ENCODE measurements at regions not wholly inside any gene's neighbourhood (a gene's known extent, or its start where the extent isn't known, plus 50 kb on each side); places are given as distances from the start of the nearest gene placed in this dataset.

GRCh38 chr6:111987295-111987694, 66.6 kb upstream of the CCN6 start:
- H3K4me1 ChIP-seq, result peaks cover 11% of the 10 kb centered on the region; the same call in 1 of the 2 replicates
- no peaks in the 10 kb centered on the region for H3K36me3 ChIP-seq
- no peak for DNase-seq
- H3K27ac ChIP-seq, result no peak overlapping the region
- no peaks in the 10 kb centered on the region for H3K27me3 ChIP-seq
- H3K4me3 ChIP-seq, result no peak overlapping the region
- H3K9me3 ChIP-seq (replicated peaks), result no peaks in the 10 kb centered on the region

DNA sequence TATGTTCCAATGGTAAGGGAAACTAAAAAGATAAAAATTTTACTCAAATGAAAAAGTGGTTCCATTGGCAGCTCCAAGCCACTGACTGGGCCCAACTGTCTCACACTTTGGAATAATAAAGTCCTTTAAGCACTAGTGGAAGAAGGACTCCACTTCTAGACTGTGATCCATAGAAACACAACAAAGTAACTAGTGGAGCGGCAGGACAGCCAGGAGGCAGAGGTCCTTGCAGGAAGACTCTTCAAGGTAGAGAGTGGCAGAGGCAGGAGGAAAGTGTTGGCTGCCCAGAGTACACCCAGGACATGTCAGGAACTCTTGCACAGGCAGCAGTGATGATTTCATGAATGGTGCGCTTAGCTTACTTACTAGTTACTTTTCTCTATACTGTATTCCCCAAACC, 65.0 kb upstream of the CCN6 start:
- Histone ChIP-seq H3K36me3 (no peaks in the 10 kb centered on the region), H3K27me3 (no peaks in the 10 kb centered on the region), H3K9me3 (replicated peaks) (no peaks in the 10 kb centered on the region), H3K4me1 (peaks cover 11% of the 10 kb centered on the region; the same call in 1 of the 2 replicates), H3K4me3 (no peak overlapping the region), H3K27ac (no peak overlapping the region)
- DNase-seq, result no peak

DNA sequence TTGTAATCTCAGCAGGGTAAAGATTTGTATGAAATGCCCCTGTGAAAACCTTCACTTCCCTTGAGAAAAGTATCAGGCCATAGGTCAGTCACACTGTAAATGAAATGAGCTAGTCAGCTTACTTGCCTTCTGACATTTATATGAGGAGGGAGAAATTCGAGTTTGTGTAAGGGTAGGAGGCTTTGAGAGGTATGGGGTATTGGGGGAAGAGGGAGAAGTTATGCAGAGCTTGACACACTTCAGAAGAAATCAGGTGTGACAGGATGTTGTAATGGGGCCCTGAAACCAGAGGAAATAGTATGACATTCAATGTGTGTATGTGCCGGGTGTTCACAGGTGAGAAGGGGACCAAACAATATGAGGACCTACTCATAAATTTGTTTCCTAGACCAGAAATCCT, 64.2 kb upstream of the CCN6 start:
- peaks cover 11% of the 10 kb centered on the region; the same call in 1 of the 2 replicates for H3K4me1 ChIP-seq
- no peaks in the 10 kb centered on the region for H3K9me3 ChIP-seq (replicated peaks)
- H3K27me3 ChIP-seq, result no peaks in the 10 kb centered on the region
- no peak overlapping the region for H3K27ac ChIP-seq
- H3K36me3 ChIP-seq, result no peaks in the 10 kb centered on the region
- DNase-seq, result no peak
- no peak overlapping the region for H3K4me3 ChIP-seq

DNA sequence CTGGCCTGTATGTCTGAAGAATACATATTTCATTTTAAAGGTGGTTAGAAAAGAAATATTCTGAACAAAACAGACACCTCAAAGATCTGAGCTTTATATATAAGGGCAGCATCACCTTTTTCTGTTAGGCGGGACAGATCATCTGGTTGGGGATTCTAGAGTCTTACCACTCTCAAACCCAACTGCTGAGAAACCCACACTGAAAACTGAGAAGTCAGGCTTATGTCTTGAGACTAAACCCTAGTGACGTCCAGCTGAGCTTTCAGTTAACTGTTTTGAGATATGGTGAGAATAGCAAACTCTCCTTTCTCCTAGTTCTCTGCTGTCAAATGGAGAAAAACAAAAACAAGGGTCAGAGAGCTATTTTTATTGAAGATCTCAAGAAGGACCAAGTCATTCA, 63.7 kb upstream of the CCN6 start:
- H3K4me3 ChIP-seq, result no peak overlapping the region

GRCh38 chr6:111992851-111993250, 61.1 kb upstream of the CCN6 start:
- H3K4me1 ChIP-seq, result peaks cover 5% of the 10 kb centered on the region; the same call in 1 of the 2 replicates
- H3K36me3 ChIP-seq, result no peaks in the 10 kb centered on the region
- H3K9me3 ChIP-seq (replicated peaks), result no peaks in the 10 kb centered on the region
- no peaks in the 10 kb centered on the region for H3K27me3 ChIP-seq
- H3K4me3 ChIP-seq, result no peak overlapping the region
- no peak for DNase-seq
- H3K27ac ChIP-seq, result no peak overlapping the region

More for the DNA sequence above, 63.7 kb upstream of the CCN6 start:
- H3K27me3 ChIP-seq, result no peaks in the 10 kb centered on the region
- no peak overlapping the region for H3K27ac ChIP-seq
- H3K36me3 ChIP-seq, result no peaks in the 10 kb centered on the region
- H3K4me1 ChIP-seq, result peaks cover 12% of the 10 kb centered on the region
- H3K9me3 ChIP-seq (replicated peaks), result no peaks in the 10 kb centered on the region
- no peak for DNase-seq

DNA sequence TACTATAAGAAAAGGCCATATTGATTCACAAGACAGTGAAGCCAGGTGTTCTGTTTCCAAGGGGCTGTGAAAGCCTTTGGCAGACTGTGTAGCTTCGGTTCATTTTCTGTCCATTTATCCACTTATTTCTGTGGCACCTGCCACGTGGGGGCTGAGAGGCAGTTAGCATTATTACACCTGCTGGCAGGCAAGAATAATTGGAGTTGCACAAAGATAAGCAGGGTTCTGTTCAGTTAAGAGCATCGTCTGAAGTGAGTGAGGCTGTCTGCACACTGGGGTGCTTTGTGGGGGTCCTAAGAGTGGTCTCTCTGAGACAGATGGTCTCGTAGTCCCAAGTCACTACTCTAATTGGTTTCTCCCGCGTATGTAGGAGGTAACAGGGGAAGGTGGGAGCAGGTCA, 60.6 kb upstream of the CCN6 start:
- Histone ChIP-seq H3K9me3 (replicated peaks) (no peaks in the 10 kb centered on the region), H3K36me3 (no peaks in the 10 kb centered on the region), H3K27ac (no peak overlapping the region), H3K27me3 (no peaks in the 10 kb centered on the region), H3K4me3 (no peak overlapping the region), H3K4me1 (peaks cover 5% of the 10 kb centered on the region; the same call in 1 of the 2 replicates)
- no peak for DNase-seq

DNA sequence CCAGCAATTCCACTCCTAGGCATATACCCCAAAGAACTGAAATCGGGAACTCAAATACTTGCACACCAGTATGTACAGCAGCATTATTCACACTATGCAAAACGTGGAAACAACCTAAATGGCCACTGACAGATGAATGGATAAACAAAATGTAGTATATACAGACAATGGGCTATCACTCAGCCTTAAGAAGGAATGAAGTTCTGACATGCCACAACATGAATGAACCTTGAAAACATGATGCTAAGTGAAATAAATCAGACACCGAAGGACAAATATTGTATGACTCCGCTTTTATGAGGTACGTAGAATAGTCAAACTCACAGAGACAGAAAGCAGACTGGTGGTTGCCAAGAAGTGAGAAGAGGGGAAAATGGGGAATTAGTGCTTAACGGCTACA, 59.1 kb upstream of the CCN6 start:
- Histone ChIP-seq H3K9me3 (replicated peaks) (no peaks in the 10 kb centered on the region), H3K36me3 (no peaks in the 10 kb centered on the region)

DNA sequence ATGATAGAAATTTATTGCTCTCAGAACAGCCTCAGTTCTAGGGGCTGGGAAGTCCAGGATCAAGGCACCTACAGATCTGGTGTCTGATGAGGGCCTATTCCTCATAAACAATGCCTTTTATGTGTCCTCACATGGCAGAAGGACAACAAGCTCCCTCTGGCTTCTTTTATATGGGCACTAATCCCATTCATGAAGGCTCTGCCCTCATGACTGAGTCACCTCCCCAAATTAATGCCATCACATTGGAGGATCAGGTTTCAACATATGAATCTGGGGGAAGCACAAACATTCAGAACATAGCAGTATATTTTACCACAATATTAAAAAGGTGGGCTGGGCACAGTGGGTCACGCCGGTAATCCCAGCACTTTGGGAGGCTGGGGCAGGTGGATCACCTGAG, 58.5 kb upstream of the CCN6 start:
- Histone ChIP-seq H3K4me1 (peaks cover 5% of the 10 kb centered on the region; the same call in 1 of the 2 replicates), H3K27ac (no peak overlapping the region), H3K36me3 (no peaks in the 10 kb centered on the region), H3K9me3 (replicated peaks) (no peaks in the 10 kb centered on the region), H3K4me3 (no peak overlapping the region), H3K27me3 (no peaks in the 10 kb centered on the region)
- peak in 1 of 2 experiments; percentile 39 for DNase-seq

More for the DNA sequence above, 59.1 kb upstream of the CCN6 start:
- H3K27me3 ChIP-seq, result no peaks in the 10 kb centered on the region
- no peak overlapping the region for H3K4me3 ChIP-seq
- no peak overlapping the region for H3K27ac ChIP-seq
- DNase-seq, result no peak
- H3K4me1 ChIP-seq, result peaks cover 5% of the 10 kb centered on the region; the same call in 1 of the 2 replicates

- peaks cover 5% of the 10 kb centered on the region; the same call in 1 of the 2 replicates for H3K4me1 ChIP-seq
- H3K27me3 ChIP-seq, result no peaks in the 10 kb centered on the region
- H3K9me3 ChIP-seq (replicated peaks), result no peaks in the 10 kb centered on the region
- no peaks in the 10 kb centered on the region for H3K36me3 ChIP-seq
- DNase-seq, result no peak
- no peak overlapping the region for H3K4me3 ChIP-seq
- no peak overlapping the region for H3K27ac ChIP-seq
These were observed 57.6 kb upstream of the CCN6 start for GRCh38 chr6:111996144-111996865.

- Histone ChIP-seq H3K27ac (no peak overlapping the region), H3K4me3 (peak overlapping the region; percentile 10), H3K36me3 (no peaks in the 10 kb centered on the region), H3K27me3 (no peaks in the 10 kb centered on the region), H3K9me3 (replicated peaks) (no peaks in the 10 kb centered on the region), H3K4me1 (peaks cover 5% of the 10 kb centered on the region; the same call in 1 of the 2 replicates)
- peak; percentile 80 to 89 for DNase-seq
These were observed 56.6 kb upstream of the CCN6 start for GRCh38 chr6:111997078-111997852.

- H3K9me3 ChIP-seq (replicated peaks), result no peaks in the 10 kb centered on the region
- no peak for DNase-seq
- H3K4me3 ChIP-seq, result no peak overlapping the region; the same call in 1 of the 2 replicates
- no peaks in the 10 kb centered on the region for H3K36me3 ChIP-seq
- peaks cover 5% of the 10 kb centered on the region; the same call in 1 of the 2 replicates for H3K4me1 ChIP-seq
- no peaks in the 10 kb centered on the region for H3K27me3 ChIP-seq
- H3K27ac ChIP-seq, result no peak overlapping the region
These were observed 56.1 kb upstream of the CCN6 start for GRCh38 chr6:111997853-111998208.

GRCh38 chr6:112002307-112002706, 51.6 kb upstream of the CCN6 start:
- Histone ChIP-seq H3K36me3 (no peaks in the 10 kb centered on the region), H3K27ac (no peak overlapping the region), H3K4me1 (peaks cover 2% of the 10 kb centered on the region; the same call in 1 of the 2 replicates), H3K4me3 (no peak overlapping the region), H3K27me3 (no peaks in the 10 kb centered on the region), H3K9me3 (replicated peaks) (no peaks in the 10 kb centered on the region)
- no peak for DNase-seq
